PC-3 (cell line): ENCODE measurements at regions not wholly inside any gene's neighbourhood (a gene's known extent, or its start where the extent isn't known, plus 50 kb on each side); places are given as distances from the start of the nearest gene placed in this dataset.

ENCODE experiments used
- ATAC-seq: fragments of 200-7000 bp; cut with Tn5 transposase; 2 replicates; pipeline ENCODE4 v1.9.1; 2020; ENCODE audit warnings: mild to moderate bottlenecking, moderate library complexity
- BruUV-seq: library from RNA; stranded (reverse); fragments of 400-500 nt; replicated peaks from 2 replicates; lab custom pipeline; 2021; lab: Mats Ljungman, UMichigan
- CTCF ChIA-PET: fragments of 300-600 bp; sonication (Branson Sonifier 250); formaldehyde crosslinking; loops from one replicate; lab custom pipeline; 2022; ENCODE audit warnings: antibody characterized with exemption; lab: Charles Lee
- POLR2A ChIA-PET: fragments of 300-600 bp; sonication (Branson Sonifier 250); formaldehyde crosslinking; loops from one replicate; lab custom pipeline; 2022; ENCODE audit warnings: antibody characterized with exemption; ENCODE audit not compliant: unreplicated experiment; lab: Charles Lee
- DNase-seq: peaks from one replicate; pipeline ENCODE4 v3.0.0-alpha.2; 2015
- H2AFZ ChIP-seq: fragments of 300-600 bp; sonication (generic); 2 replicates; pipeline ENCODE4 v1.6.0; 2016; ENCODE audit warnings: antibody characterized with exemption, low read length
- H3F3A ChIP-seq: fragments of 300-600 bp; sonication (generic); one replicate; pipeline ENCODE4 v1.6.0; 2017; ENCODE audit warnings: antibody characterized with exemption, low read length, control low read depth, mild to moderate bottlenecking; ENCODE audit not compliant: unreplicated experiment
- H3K27ac ChIP-seq: fragments of 300-600 bp; sonication (generic); 2 replicates; pipeline ENCODE4 v1.5.1; 2016; ENCODE audit warnings: mild to moderate bottlenecking, low read length
- H3K27me3 ChIP-seq: fragments of 300-600 bp; sonication (generic); 2 replicates; pipeline ENCODE4 v1.6.1; 2016; ENCODE audit warnings: low read length, mixed read lengths
- H3K36me3 ChIP-seq: fragments of 300-600 bp; sonication (generic); 2 replicates; pipeline ENCODE4 v1.6.1; 2016; ENCODE audit warnings: low read depth, mixed run types, low read length, mixed read lengths
- H3K4me1 ChIP-seq: fragments of 300-600 bp; sonication (generic); 2 replicates; pipeline ENCODE4 v1.5.1; 2016; ENCODE audit warnings: low read length; ENCODE audit not compliant: insufficient read depth
- H3K4me2 ChIP-seq: fragments of 300-600 bp; sonication (generic); 2 replicates; pipeline ENCODE4 v1.6.0; 2016; ENCODE audit warnings: low read length
- H3K4me3 ChIP-seq: fragments of 300-600 bp; sonication (generic); 2 replicates; pipeline ENCODE4 v1.5.1; 2016; ENCODE audit warnings: mild to moderate bottlenecking, low read length, mixed read lengths
- H3K79me2 ChIP-seq: fragments of 300-600 bp; sonication (generic); 2 replicates; pipeline ENCODE4 v1.6.1; 2017; ENCODE audit warnings: low read length, mixed read lengths
- H3K9ac ChIP-seq: fragments of 300-600 bp; sonication (generic); 2 replicates; pipeline ENCODE4 v1.6.0; 2016; ENCODE audit warnings: mild to moderate bottlenecking, low read length
- H3K9me2 ChIP-seq: fragments of 300-600 bp; sonication (generic); replicated peaks from 2 replicates; pipeline ENCODE4 v1.6.1; 2016; ENCODE audit warnings: mixed run types, low read length, mixed read lengths
- H3K9me3 ChIP-seq: fragments of 300-600 bp; sonication (generic); 2 replicates; pipeline ENCODE4 v1.6.1; 2016; ENCODE audit warnings: low read length, mixed read lengths
- H4K20me1 ChIP-seq: fragments of 300-600 bp; sonication (generic); 2 replicates; pipeline ENCODE4 v1.6.1; 2016; ENCODE audit warnings: low read length, mixed read lengths
- CTCF ChIP-seq: fragments of 300-600 bp; sonication (generic); conservative IDR thresholded peaks from 2 replicates; pipeline ENCODE4 v1.5.1; 2017; ENCODE audit warnings: antibody characterized with exemption, low read depth, mild to moderate bottlenecking, low read length
- EZH2 ChIP-seq: fragments of 300-600 bp; sonication (generic); IDR thresholded peaks from one replicate; pipeline ENCODE4 v1.6.1; 2017; ENCODE audit warnings: antibody characterized with exemption, mild to moderate bottlenecking, low read length; ENCODE audit not compliant: unreplicated experiment
- EZH2phosphoT487 ChIP-seq: fragments of 300-600 bp; sonication (generic); IDR thresholded peaks from 2 replicates; pipeline ENCODE4 v1.6.1; 2018; ENCODE audit warnings: mild to moderate bottlenecking, antibody characterized with exemption, low read length, borderline replicate concordance
- intact Hi-C: fragments of 100-400 bp; cut with micrococcal nuclease; formaldehyde crosslinking; loops from 2 replicates; pipeline ENCODE4 v1.9.0; 2023

- H4K20me1 ChIP-seq, result no peaks in the 10 kb centered on the region
- DNase-seq (no peak), ATAC-seq (no peak)
- no peaks in the 10 kb centered on the region for H3K79me2 ChIP-seq
- no peak overlapping the region for H3K4me2 ChIP-seq
- H3K9me3 ChIP-seq, result peaks cover 3% of the 10 kb centered on the region; the same call in 1 of the 2 replicates
- H3K9ac ChIP-seq, result no peak overlapping the region
- no peak for TF ChIP-seq CTCF
- TF ChIP-seq EZH2, result no peak
- TF ChIP-seq EZH2phosphoT487, result no peak
- no peak overlapping the region for H2AFZ ChIP-seq
- H3K27ac ChIP-seq, result 0 out of 2 replicates have a peak overlapping the region, but pooled peaks have one; percentile 40
- ChIA-PET POLR2A (no interaction called here), CTCF (no interaction called here)
- H3K4me3 ChIP-seq, result no peak overlapping the region
- H3K27me3 ChIP-seq, result no peaks in the 10 kb centered on the region
- H3K36me3 ChIP-seq, result no peaks in the 10 kb centered on the region
- no TSS peak for BruUV-seq
- H3K9me2 ChIP-seq, result no peaks in the 10 kb centered on the region
- intact Hi-C loops, result no loop called here
- no peaks in the 10 kb centered on the region for H3F3A ChIP-seq
- H3K4me1 ChIP-seq, result no peaks in the 10 kb centered on the region
Measured at GRCh38 chr7:52958621-52959140, 76.8 kb upstream of the POM121L12 start.

- no TSS peak for BruUV-seq
- Histone ChIP-seq H3K9me2 (no peaks in the 10 kb centered on the region), H3K4me3 (no peak overlapping the region), H3K27me3 (no peaks in the 10 kb centered on the region), H4K20me1 (no peaks in the 10 kb centered on the region), H3K4me1 (no peaks in the 10 kb centered on the region), H3K27ac (no peak overlapping the region), H3K36me3 (no peaks in the 10 kb centered on the region), H3K4me2 (no peak overlapping the region), H3K9ac (no peak overlapping the region), H3K9me3 (0 out of 2 replicates have a peak, but pooled peaks cover 3% of the 10 kb centered on the region), H3F3A (no peaks in the 10 kb centered on the region), H3K79me2 (no peaks in the 10 kb centered on the region), H2AFZ (no peak overlapping the region)
- TF ChIP-seq EZH2phosphoT487 (no peak), CTCF (no peak), EZH2 (no peak)
- CTCF ChIA-PET, result no interaction called here
- POLR2A ChIA-PET, result no interaction called here
- ATAC-seq (no peak), DNase-seq (peak; percentile 6)
- intact Hi-C loops, result no loop called here
Measured at GRCh38 chr7:52956379-52956915, 79.0 kb upstream of the POM121L12 start.

- 0 out of 2 replicates have a peak, but pooled peaks cover 3% of the 10 kb centered on the region for H3K9me3 ChIP-seq
- H3K36me3 ChIP-seq, result no peaks in the 10 kb centered on the region
- H3F3A ChIP-seq, result no peaks in the 10 kb centered on the region
- H3K4me2 ChIP-seq, result no peak overlapping the region
- DNase-seq, result no peak
- no peaks in the 10 kb centered on the region for H3K27me3 ChIP-seq
- H3K27ac ChIP-seq, result no peak overlapping the region
- no peak overlapping the region for H2AFZ ChIP-seq
- intact Hi-C loops, result no loop called here
- no peak for TF ChIP-seq EZH2phosphoT487
- TF ChIP-seq CTCF, result no peak
- no peak for TF ChIP-seq EZH2
- H4K20me1 ChIP-seq, result no peaks in the 10 kb centered on the region
- POLR2A ChIA-PET, result no interaction called here
- no peaks in the 10 kb centered on the region for H3K79me2 ChIP-seq
- no peaks in the 10 kb centered on the region for H3K9me2 ChIP-seq
- no peak overlapping the region for H3K9ac ChIP-seq
- CTCF ChIA-PET, result no interaction called here
- no peak overlapping the region for H3K4me3 ChIP-seq
- ATAC-seq, result no peak
- H3K4me1 ChIP-seq, result no peaks in the 10 kb centered on the region
- BruUV-seq, result no TSS peak
Measured at GRCh38 chr7:52955522-52955921, 79.9 kb upstream of the POM121L12 start.
